ENCODE measurements at regions not wholly inside any gene's neighbourhood (a gene's known extent, or its start where the extent isn't known, plus 50 kb on each side); places are given as distances from the start of the nearest gene placed in this dataset.
"Not testable (repeated sequence)": the region's sequence is repeated elsewhere in the genome, so short reads cannot be mapped to it uniquely, and the experiment has no call there.

GRCh38 chr7:42560866-42561265, 323.9 kb upstream of the GLI3 start:
- no peak for DNase-seq

- not testable (repeated sequence) for DNase-seq
Measured at GRCh38 chr7:42554932-42555331, 317.9 kb upstream of the GLI3 start.

GRCh38 chr7:42552227-42552626, 315.2 kb upstream of the GLI3 start:
- no peak for DNase-seq

GRCh38 chr7:42550706-42551470, 313.9 kb upstream of the GLI3 start:
- no peak for DNase-seq

DNA sequence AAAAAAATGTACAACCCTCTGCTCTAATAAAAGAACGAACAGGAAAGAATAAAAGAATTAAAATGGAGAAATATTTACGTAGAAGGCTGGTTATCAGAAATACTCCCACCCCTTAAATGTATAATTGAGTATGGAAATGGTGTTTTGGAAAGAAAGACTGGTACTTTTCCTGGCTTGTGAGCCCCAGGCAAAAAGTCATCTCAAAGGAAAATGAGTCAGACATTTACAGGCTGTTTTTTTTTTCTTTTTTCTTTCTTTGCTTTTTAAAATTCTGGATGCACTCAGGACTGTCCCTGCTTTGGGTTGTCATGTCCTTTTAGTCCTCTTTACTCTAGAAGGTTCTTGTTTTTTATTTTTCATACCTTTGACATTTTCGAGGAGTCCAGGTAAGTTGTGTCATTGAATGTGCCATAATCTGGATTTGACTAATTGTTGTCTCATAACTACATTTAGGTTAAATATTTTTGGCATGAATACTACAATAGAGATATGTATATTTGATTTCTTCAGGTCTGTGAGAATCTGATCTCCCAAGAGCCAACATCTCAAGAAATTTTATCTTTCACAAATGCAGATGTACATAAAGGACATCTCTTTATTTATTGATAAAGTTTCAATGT, 313.0 kb upstream of the GLI3 start:
- no peak for DNase-seq

DNA sequence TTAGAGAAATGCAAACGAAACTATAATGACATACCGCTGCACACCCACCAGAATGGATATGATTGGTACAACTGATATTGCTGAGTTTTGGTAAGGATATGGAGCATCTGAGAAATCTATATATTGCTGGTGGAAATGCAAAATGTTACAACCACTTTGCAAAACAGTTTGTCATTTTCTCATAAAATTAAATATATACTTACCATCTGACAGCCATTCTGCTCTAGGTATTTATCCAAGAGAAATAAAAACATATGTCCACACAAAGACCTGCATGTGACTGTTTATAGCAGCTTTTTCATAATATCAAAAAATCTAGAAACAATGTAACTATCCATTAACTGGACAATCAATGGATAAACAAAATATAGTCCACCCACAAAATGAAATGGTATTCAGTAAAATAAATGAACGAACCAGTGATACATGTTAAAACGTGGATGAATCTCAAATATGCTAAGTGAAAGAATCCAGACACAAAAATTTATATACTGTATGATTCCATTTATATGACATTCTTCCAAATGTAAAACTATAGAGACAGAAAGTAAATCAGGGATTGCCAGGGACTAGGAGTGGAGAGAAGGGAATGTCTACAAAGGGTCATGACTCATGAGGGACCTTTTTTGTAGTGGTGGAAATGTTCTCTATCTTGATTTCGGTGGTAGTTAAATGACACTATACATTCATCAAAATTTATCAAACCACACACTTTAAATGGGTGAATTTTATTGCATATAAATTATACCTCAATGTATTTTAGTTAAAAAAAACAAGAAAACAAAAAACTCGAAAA, 312.0 kb upstream of the GLI3 start:
- DNase-seq: no peak

DNA sequence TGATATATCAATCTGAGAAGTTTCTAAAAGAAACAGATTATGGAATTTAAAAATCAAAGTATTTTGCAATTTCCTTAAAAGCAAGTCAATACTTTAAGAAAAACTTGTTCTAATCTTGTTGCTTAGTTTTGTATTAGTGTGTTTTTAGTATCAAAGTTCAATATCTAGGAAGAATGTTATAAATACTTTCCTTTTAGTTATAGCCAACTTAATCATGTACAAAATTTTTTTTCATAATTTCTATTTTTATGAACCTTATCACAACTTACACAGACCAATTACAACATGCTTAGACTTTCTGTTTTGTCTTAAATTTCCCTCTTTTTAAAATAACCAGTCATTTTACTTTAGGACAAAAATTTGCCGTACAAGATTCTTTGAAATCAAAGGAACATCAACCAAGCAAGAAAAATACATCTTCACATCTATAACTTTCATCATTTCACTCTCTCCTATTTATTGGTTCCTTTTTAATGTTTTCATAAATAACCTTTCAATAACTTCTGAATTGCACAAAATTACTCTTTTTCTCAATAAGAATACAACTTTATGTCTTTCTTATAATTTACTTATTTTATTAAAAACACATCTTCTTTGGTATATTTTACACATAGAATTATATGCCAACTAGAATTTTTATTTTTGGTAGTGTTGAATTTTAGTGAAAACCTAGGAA, 308.2 kb upstream of the GLI3 start:
- DNase-seq: no peak

- no peak for DNase-seq
Measured at GRCh38 chr7:42543953-42544352, 306.9 kb upstream of the GLI3 start.

DNA sequence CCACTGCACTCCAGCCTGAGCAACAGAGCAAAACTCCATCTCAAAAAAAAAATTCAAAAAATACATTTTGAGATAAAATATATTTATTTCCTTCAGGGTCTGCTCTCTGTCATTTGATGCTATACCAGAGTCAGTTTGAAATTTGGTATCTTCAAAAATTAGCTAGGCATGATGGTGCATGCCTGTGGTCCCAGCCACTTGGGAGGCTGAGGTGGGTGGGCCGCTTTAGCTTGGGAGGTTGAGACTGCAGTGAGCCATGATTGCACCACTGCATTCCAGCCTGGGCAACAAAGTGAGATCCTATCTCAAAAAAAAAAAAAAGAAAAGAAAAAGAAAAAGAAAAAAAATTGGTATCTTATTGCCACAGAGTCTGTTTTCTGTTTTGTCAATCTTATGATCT, 305.4 kb upstream of the GLI3 start:
- DNase-seq: not testable (repeated sequence)

DNA sequence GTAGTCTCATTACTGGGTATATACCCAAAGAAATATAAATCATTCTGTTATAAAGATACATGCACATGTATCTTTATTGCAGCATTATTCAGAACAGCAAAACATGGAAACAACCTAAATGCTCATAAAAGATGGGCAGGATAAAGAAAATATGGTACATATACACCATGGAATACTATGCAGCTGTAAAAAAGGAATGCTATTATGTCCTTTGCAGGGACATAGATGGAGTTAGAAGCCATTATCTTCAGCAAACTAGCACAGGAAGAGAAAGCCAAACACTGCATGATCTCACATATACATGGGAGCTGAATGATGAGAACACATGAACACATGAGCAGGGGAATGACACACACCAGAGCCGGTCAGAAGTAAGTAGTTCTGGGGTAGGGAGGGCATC, 297.4 kb upstream of the GLI3 start:
- no peak for DNase-seq

- no peak for DNase-seq
Measured at GRCh38 chr7:42527004-42527403, 290.0 kb upstream of the GLI3 start.

- DNase-seq: no peak
Measured at GRCh38 chr7:42522227-42522991, 285.4 kb upstream of the GLI3 start.

DNA sequence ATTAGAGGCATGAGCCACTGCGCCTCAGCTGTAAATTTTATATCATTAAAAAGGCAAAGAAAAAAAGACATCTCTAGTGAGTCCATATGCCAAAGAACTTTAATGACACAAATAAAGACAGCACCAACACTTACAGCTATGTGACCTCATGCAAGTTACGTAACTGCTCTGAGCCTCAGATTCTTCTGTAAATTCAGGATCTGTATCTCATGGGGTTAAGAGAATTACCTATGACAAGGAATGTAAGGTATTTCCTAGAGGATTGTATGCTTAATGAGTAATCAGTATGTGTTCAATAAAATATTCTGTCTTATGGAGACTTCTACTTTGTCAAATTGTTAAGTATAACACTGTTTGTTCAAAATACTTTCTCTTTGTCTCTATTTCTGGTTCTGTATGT, 274.0 kb upstream of the GLI3 start:
- DNase-seq: no peak

- DNase-seq: no peak
Measured at GRCh38 chr7:42506097-42506496, 269.1 kb upstream of the GLI3 start.

DNA sequence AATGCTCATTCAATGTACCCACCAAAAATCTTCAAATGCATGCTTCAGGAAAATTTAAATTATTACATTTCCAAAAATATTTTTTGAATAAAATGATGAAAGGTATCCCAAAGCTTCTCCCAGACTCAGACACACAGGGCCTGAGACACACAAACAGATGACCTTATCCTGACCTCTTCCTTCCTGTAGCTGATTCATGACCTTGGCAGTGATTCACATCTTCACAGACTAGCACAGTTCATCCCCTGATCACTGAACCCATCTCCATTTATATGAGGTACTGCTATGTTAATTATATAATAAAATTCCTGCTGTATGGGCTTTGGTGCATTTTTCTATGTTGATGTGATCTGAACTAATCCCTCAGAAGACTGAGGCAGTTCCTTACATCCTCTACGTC, 265.0 kb upstream of the GLI3 start:
- DNase-seq: no peak

DNA sequence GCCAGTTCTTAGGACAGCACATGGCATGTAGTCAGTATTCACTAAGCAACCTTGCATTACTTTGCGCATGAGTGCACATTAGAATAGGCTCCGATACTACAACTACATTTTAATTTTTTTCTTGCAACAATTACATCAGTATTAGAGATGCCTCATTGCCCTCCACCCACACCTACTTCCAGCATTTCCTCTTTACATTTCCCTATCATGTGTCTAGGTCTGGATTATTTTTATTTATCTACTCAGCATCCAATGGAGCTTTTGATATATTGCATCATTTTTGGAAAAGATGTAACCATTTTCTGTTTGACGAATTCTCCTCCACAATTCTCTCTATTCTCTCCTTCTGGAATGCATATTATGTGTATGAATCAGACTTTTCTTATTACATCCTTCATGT, 258.2 kb upstream of the GLI3 start:
- DNase-seq: no peak

DNA sequence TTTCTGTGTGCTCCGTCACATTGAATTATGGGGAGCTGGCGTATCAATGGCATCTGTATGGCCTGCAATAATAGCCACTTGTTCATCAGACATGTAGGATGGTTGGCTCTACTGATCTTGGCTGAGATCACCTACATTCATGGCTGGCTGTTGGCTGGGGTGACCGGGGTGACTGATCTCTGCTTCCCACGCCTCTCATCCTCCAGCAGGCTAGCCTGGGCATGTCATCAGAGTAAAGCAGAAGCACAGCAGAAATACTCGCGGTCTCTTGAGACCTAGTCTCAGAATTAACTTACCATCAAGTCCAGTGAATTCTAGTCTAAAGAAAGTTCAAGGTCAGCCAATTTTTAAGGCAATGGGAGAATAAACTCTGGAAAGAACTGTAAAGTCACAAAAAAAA, 257.7 kb upstream of the GLI3 start:
- DNase-seq: no peak

- DNase-seq: no peak
Measured at GRCh38 chr7:42494199-42494710, 257.2 kb upstream of the GLI3 start.

- no peak for DNase-seq
Measured at GRCh38 chr7:42493436-42494198, 256.6 kb upstream of the GLI3 start.

GRCh38 chr7:42492920-42493319, 255.9 kb upstream of the GLI3 start:
- DNase-seq: no peak

GRCh38 chr7:42491106-42491505, 254.1 kb upstream of the GLI3 start:
- DNase-seq: no peak

GRCh38 chr7:42489299-42489698, 252.3 kb upstream of the GLI3 start:
- no peak for DNase-seq
